ENCODE measurements at regions not wholly inside any gene's neighbourhood (a gene's known extent, or its start where the extent isn't known, plus 50 kb on each side); places are given as distances from the start of the nearest gene placed in this dataset.

GRCh38 chr18:76674596-76674995 lies 147.8 kb upstream of the ZNF236 start:
- TF ChIP-seq CTCF (IDR thresholded peaks at IDR 0.05) (no peak), TCF7L2 (IDR thresholded peaks at IDR 0.05; ENCODE audit: low read depth, low read length) (no peak), POLR2AphosphoS5 (IDR thresholded peaks at IDR 0.05; ENCODE audit: low read depth, low read length) (no peak)
